Neuronal stem cell (in vitro differentiated cells): ENCODE measurements at regions not wholly inside any gene's neighbourhood (a gene's known extent, or its start where the extent isn't known, plus 50 kb on each side); places are given as distances from the start of the nearest gene placed in this dataset.
A peak's percentile ranks its signal among the peaks of the same experiment; 100 is the strongest.

Experiments
- DNase-seq: peaks from one replicate; pipeline ENCODE4 v3.0.0-alpha.2; 2013; ENCODE audit warnings: low spot score
- H2AFZ ChIP-seq: one replicate; pipeline ENCODE4 v1.6.1; 2013; ENCODE audit warnings: mild to moderate bottlenecking, low read length, inconsistent platforms
- H2AK5ac ChIP-seq: 2 replicates; pipeline ENCODE4 v1.6.1; 2013; ENCODE audit warnings: low read depth, mild to moderate bottlenecking, inconsistent platforms, low read length, moderate library complexity, mixed read lengths
- H2BK120ac ChIP-seq: 2 replicates; pipeline ENCODE4 v1.6.1; 2013; ENCODE audit warnings: low read depth, mild to moderate bottlenecking, inconsistent platforms, low read length, moderate library complexity, mixed read lengths
- H2BK12ac ChIP-seq: one replicate; pipeline ENCODE4 v1.6.1; 2013; ENCODE audit warnings: low read length, inconsistent platforms
- H2BK15ac ChIP-seq: 2 replicates; pipeline ENCODE4 v1.6.1; 2013; ENCODE audit warnings: mild to moderate bottlenecking, low read length, inconsistent platforms, mixed read lengths
- H2BK5ac ChIP-seq: one replicate; pipeline ENCODE4 v1.6.1; 2013; ENCODE audit warnings: inconsistent platforms, mild to moderate bottlenecking, low read length, moderate library complexity
- H3K14ac ChIP-seq: one replicate; pipeline ENCODE4 v1.6.1; 2013; ENCODE audit warnings: low read length, inconsistent platforms
- H3K18ac ChIP-seq: 2 replicates; pipeline ENCODE4 v1.6.1; 2013; ENCODE audit warnings: low read length, inconsistent platforms
- H3K23ac ChIP-seq: 2 replicates; pipeline ENCODE4 v1.6.1; 2013; ENCODE audit warnings: low read depth, mild to moderate bottlenecking, mixed read lengths, low read length, inconsistent platforms; ENCODE audit not compliant: poor library complexity
- H3K27ac ChIP-seq: replicated peaks from 3 replicates; pipeline ENCODE4 v1.5.1; 2013; ENCODE audit warnings: low read length, inconsistent platforms
- H3K27me3 ChIP-seq, 3 experiments: 2 replicates each; pipeline ENCODE4 v1.6.1; 2013; ENCODE audit warnings: low read length in 3 of 3, mild to moderate bottlenecking in 2 of 3, inconsistent platforms in 1 of 3, low read depth in 1 of 3, mixed read lengths in 1 of 3, moderate library complexity in 1 of 3; ENCODE audit not compliant: control insufficient read depth in 3 of 3, insufficient read depth in 3 of 3
- H3K36me3 ChIP-seq, 2 donors: replicated peaks in 1 of 2; 2 replicates each; pipeline ENCODE4 v1.6.1; 2013; ENCODE audit warnings: low read length in 2 of 2; ENCODE audit not compliant: control insufficient read depth in 2 of 2, insufficient read depth in 2 of 2
- H3K4ac ChIP-seq: 2 replicates; pipeline ENCODE4 v1.6.1; 2013; ENCODE audit warnings: inconsistent platforms, mild to moderate bottlenecking, low read length, moderate library complexity
- H3K4me1 ChIP-seq, 2 donors: 1 replicate in 1 of 2; 2 replicates in 1 of 2; pipeline ENCODE4 v1.6.1; 2013; ENCODE audit warnings: low read length in 2 of 2, low read depth in 1 of 2; ENCODE audit not compliant: control insufficient read depth in 2 of 2, insufficient read depth in 1 of 2
- H3K4me2 ChIP-seq: one replicate; pipeline ENCODE4 v1.6.1; 2013; ENCODE audit warnings: mild to moderate bottlenecking, low read length, inconsistent platforms; ENCODE audit not compliant: insufficient read depth, poor library complexity, severe bottlenecking
- H3K4me3 ChIP-seq, 2 donors: 2 replicates each; pipeline ENCODE4 v1.5.1; 2013; ENCODE audit warnings: low read length in 2 of 2, mild to moderate bottlenecking in 2 of 2, inconsistent platforms in 1 of 2, moderate library complexity in 1 of 2
- H3K79me1 ChIP-seq: one replicate; pipeline ENCODE4 v1.6.1; 2013; ENCODE audit warnings: low read depth, mild to moderate bottlenecking, inconsistent platforms, low read length, moderate library complexity
- H3K9ac ChIP-seq: one replicate; pipeline ENCODE4 v1.6.1; 2013; ENCODE audit warnings: mild to moderate bottlenecking, low read depth, low read length, inconsistent platforms; ENCODE audit not compliant: poor library complexity
- H3K9me3 ChIP-seq, 2 donors: replicated peaks in 1 of 2; 2 replicates each; pipeline versions ENCODE3 to v1.6.1; 2013; ENCODE audit warnings: low read length in 2 of 2, mild to moderate bottlenecking in 2 of 2, inconsistent platforms in 1 of 2, low read depth in 1 of 2, mixed read lengths in 1 of 2, moderate library complexity in 1 of 2; ENCODE audit not compliant: control insufficient read depth in 2 of 2, insufficient read depth in 1 of 2
- H4K8ac ChIP-seq: one replicate; pipeline ENCODE4 v1.6.1; 2013; ENCODE audit warnings: low read depth, mild to moderate bottlenecking, inconsistent platforms, low read length, moderate library complexity
- H4K91ac ChIP-seq: one replicate; pipeline ENCODE4 v1.6.1; 2013; ENCODE audit warnings: low read length, low read depth, mild to moderate bottlenecking, inconsistent platforms; ENCODE audit not compliant: poor library complexity
- WGBS, 2 donors: extraction: QIAGEN DNeasy Blood & Tissue Kit; methylation state at CpG; one replicate each; pipeline ENCODE4 v1.1.7; 2013; ENCODE audit warnings: missing lambda C conversion rate in 2 of 2, mixed read lengths in 1 of 2; ENCODE audit not compliant: insufficient read length in 2 of 2, insufficient replicate concordance in 1 of 2; ENCODE audit errors: extremely low coverage in 2 of 2; 5-methylcytosine and 5-hydroxymethylcytosine counted together

DNA sequence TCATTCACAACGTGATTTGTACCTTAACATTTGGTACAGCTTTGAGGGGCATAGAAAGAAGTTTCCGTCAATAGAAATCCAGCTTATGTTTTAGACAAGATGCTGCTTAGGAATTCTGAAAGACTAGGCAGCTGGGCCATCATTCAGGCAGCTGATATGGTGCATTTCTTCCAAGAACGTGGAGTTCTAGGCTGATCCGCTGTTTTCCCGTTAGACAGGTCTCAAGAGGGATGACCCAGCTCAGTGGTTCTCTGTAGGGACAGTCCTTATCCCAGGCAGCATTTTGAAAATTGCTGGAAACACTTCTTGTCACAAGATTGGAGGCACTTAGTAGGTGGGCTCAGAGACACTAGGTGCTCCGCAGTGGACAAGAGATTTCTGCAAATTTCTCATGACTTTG, 242.7 kb upstream of the FOXK1 start:
- Histone ChIP-seq H2BK120ac (no peak overlapping the region), H2BK12ac (no peak overlapping the region), H3K27me3 (peaks cover 0 to 10% (median 0%) of the 10 kb centered on the region in 3 experiments), H3K4me1 (no peaks in the 10 kb centered on the region), H3K14ac (no peak overlapping the region), H2BK15ac (no peak overlapping the region), H2AK5ac (no peak overlapping the region), H3K36me3 (no peaks in the 10 kb centered on the region), H3K4me2 (no peak overlapping the region), H2AFZ (no peak overlapping the region), H4K91ac (no peak overlapping the region), H4K8ac (no peak overlapping the region), H3K4me3 (no peak overlapping the region), H3K23ac (no peak overlapping the region), H3K9me3 (no peaks in the 10 kb centered on the region), H3K9ac (no peak overlapping the region), H3K18ac (no peak overlapping the region), H2BK5ac (no peak overlapping the region), H3K4ac (no peak overlapping the region), H3K27ac (no peak overlapping the region), H3K79me1 (no peaks in the 10 kb centered on the region)
- WGBS, 2 donors: no CpG with 5 or more reads among the region's 6 CpGs
- DNase-seq: no peak

DNA sequence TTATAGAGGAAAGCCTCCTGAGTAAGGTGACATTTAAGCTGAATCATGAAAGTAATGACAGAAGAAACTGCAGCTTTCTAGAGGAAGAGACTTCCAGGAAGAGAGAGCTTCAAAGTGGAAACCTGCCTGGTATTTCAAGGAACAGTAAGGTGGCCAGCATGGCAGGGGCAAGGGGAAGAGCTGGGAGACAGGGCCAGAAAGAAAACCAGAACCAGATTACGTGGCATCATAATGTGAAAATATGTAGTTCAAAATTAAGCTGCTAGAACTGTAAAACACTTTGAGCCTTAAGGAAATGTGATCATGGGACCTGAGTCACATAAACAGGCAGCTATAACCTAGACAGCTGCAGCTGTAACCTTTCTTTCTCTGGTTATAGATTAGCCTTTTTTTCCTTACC, 238.0 kb upstream of the FOXK1 start:
- Histone ChIP-seq H3K4me3 (no peak overlapping the region), H2AK5ac (no peak overlapping the region), H2BK15ac (no peak overlapping the region), H4K8ac (no peak overlapping the region), H2BK120ac (no peak overlapping the region), H3K18ac (no peak overlapping the region), H3K4ac (no peak overlapping the region), H3K9ac (no peak overlapping the region), H3K79me1 (no peaks in the 10 kb centered on the region), H4K91ac (no peak overlapping the region), H3K4me1 (no peaks in the 10 kb centered on the region), H3K14ac (no peak overlapping the region), H3K36me3 (peaks cover 0 to 2% of the 10 kb centered on the region in 2 donors), H3K4me2 (no peak overlapping the region), H3K27ac (no peak overlapping the region), H2AFZ (no peak overlapping the region), H3K27me3 (no peaks in the 10 kb centered on the region), H3K23ac (no peak overlapping the region), H2BK12ac (no peak overlapping the region), H2BK5ac (no peak overlapping the region), H3K9me3 (peaks cover 0 to 5% of the 10 kb centered on the region in 2 donors)
- no CpG with 5 or more reads among the region's 1 CpG for WGBS, 2 donors
- DNase-seq: no peak

DNA sequence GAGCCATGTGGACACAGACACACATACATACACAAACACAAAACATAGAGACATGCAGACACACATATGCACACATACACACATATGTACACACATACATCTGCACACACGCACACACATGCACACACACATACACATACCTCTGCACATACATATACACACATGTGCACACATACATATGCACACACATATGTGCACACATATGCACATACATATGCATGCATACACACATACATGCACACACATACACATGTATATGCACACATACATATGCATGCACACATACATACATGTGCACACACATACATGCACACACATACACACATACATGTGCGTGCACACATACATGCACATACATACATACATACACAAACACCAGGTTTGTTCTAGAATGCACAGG, 236.3 kb upstream of the FOXK1 start:
- Histone ChIP-seq H3K79me1 (no peaks in the 10 kb centered on the region), H2BK5ac (no peak overlapping the region), H3K36me3 (peaks cover 0 to 2% of the 10 kb centered on the region in 2 donors), H3K14ac (no peak overlapping the region), H3K4me3 (peak overlapping the region in 1 of 2 donors; percentile 42), H3K4ac (no peak overlapping the region), H2BK120ac (no peak overlapping the region), H3K27me3 (no peaks in the 10 kb centered on the region), H2BK15ac (no peak overlapping the region), H3K4me2 (no peak overlapping the region), H2AFZ (no peak overlapping the region), H3K9ac (no peak overlapping the region), H3K9me3 (peaks cover 0 to 7% of the 10 kb centered on the region in 2 donors), H3K23ac (no peak overlapping the region), H2BK12ac (no peak overlapping the region), H4K91ac (no peak overlapping the region), H2AK5ac (no peak overlapping the region), H4K8ac (no peak overlapping the region), H3K27ac (no peak overlapping the region), H3K4me1 (no peaks in the 10 kb centered on the region), H3K18ac (no peak overlapping the region)
- no peak for DNase-seq
- no CpG with 5 or more reads among the region's 2 CpGs for WGBS, 2 donors

DNA sequence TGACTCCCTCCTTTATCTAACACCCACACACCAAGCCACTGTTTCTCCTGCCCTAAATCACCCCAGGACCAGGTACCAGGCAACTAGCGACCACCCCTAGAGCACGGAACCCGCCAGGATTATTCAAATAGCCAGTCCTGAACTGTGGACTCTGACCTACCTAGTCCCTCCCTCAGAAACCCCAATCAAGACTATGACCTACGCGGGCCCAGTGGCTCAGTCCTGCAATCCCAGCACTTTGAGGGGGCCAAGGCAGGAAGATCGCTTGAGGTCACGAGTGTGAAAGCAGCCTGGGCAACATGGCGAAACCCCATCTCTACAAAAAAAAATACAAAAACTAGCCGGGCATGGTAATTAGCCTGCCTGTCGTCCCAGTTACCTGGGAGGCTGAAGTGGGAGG, 232.8 kb upstream of the FOXK1 start:
- no peak overlapping the region for H3K4me2 ChIP-seq
- H3K9me3 ChIP-seq: peaks cover 0 to 7% of the 10 kb centered on the region in 2 donors
- peaks cover 0 to 2% of the 10 kb centered on the region in 2 donors for H3K36me3 ChIP-seq
- H2BK15ac ChIP-seq: no peak overlapping the region
- no peak overlapping the region for H2AK5ac ChIP-seq
- H3K9ac ChIP-seq: no peak overlapping the region
- no peak overlapping the region for H3K4me3 ChIP-seq
- no peak overlapping the region for H2BK5ac ChIP-seq
- WGBS, 2 donors: no CpG with 5 or more reads among the region's 10 CpGs
- DNase-seq: no peak
- H2AFZ ChIP-seq: no peak overlapping the region
- no peaks in the 10 kb centered on the region for H3K4me1 ChIP-seq
- H4K8ac ChIP-seq: no peak overlapping the region
- H3K27me3 ChIP-seq: no peaks in the 10 kb centered on the region
- no peak overlapping the region for H3K14ac ChIP-seq
- no peak overlapping the region for H4K91ac ChIP-seq
- H3K27ac ChIP-seq: no peak overlapping the region
- H3K4ac ChIP-seq: no peak overlapping the region
- H3K18ac ChIP-seq: no peak overlapping the region
- H3K79me1 ChIP-seq: no peaks in the 10 kb centered on the region
- H3K23ac ChIP-seq: no peak overlapping the region
- H2BK12ac ChIP-seq: no peak overlapping the region
- H2BK120ac ChIP-seq: no peak overlapping the region
